MG63 (cell line): ENCODE measurements at regions not wholly inside any gene's neighbourhood (a gene's known extent, or its start where the extent isn't known, plus 50 kb on each side); places are given as distances from the start of the nearest gene placed in this dataset.
A peak's percentile ranks its signal among the peaks of the same experiment; 100 is the strongest.

Source experiments
- DNase-seq: peaks from one replicate; pipeline ENCODE4 v3.0.0-alpha.2; 2020
- H3K27me3 ChIP-seq: fragments of 250-450 bp; sonication (Bioruptor Pico); 2 replicates; pipeline ENCODE4 v1.5.1; 2020; ENCODE audit warnings: mild to moderate bottlenecking, moderate library complexity
- H3K36me3 ChIP-seq: fragments of 250-450 bp; sonication (Bioruptor Pico); 2 replicates; pipeline ENCODE4 v1.5.1; 2020; ENCODE audit warnings: mild to moderate bottlenecking, moderate library complexity
- H3K4me3 ChIP-seq: fragments of 250-450 bp; sonication (Bioruptor Pico); 2 replicates; pipeline ENCODE4 v1.5.1; 2020; ENCODE audit warnings: mild to moderate bottlenecking, moderate library complexity
- H3K9me3 ChIP-seq: fragments of 250-450 bp; sonication (Bioruptor Pico); 2 replicates; pipeline ENCODE4 v1.5.1; 2020; ENCODE audit warnings: mild to moderate bottlenecking, moderate library complexity

- no peaks in the 10 kb centered on the region for H3K27me3 ChIP-seq
- H3K9me3 ChIP-seq = no peaks in the 10 kb centered on the region
- H3K4me3 ChIP-seq = no peak overlapping the region
- no peak for DNase-seq
- H3K36me3 ChIP-seq = no peaks in the 10 kb centered on the region
Observed at GRCh38 chr11:116563712-116564047, 209.1 kb downstream of the BUD13 start.

- peak; percentile 48 for DNase-seq
- no peak overlapping the region for H3K4me3 ChIP-seq
- no peaks in the 10 kb centered on the region for H3K27me3 ChIP-seq
- H3K9me3 ChIP-seq = no peaks in the 10 kb centered on the region
- H3K36me3 ChIP-seq = no peaks in the 10 kb centered on the region
Observed at GRCh38 chr11:116563028-116563711, 209.6 kb downstream of the BUD13 start.

- no peaks in the 10 kb centered on the region for H3K9me3 ChIP-seq
- H3K27me3 ChIP-seq = no peaks in the 10 kb centered on the region
- H3K36me3 ChIP-seq = no peaks in the 10 kb centered on the region
- no peak for DNase-seq
- no peak overlapping the region for H3K4me3 ChIP-seq
Observed at GRCh38 chr11:116560589-116560988, 212.2 kb downstream of the BUD13 start.

DNA sequence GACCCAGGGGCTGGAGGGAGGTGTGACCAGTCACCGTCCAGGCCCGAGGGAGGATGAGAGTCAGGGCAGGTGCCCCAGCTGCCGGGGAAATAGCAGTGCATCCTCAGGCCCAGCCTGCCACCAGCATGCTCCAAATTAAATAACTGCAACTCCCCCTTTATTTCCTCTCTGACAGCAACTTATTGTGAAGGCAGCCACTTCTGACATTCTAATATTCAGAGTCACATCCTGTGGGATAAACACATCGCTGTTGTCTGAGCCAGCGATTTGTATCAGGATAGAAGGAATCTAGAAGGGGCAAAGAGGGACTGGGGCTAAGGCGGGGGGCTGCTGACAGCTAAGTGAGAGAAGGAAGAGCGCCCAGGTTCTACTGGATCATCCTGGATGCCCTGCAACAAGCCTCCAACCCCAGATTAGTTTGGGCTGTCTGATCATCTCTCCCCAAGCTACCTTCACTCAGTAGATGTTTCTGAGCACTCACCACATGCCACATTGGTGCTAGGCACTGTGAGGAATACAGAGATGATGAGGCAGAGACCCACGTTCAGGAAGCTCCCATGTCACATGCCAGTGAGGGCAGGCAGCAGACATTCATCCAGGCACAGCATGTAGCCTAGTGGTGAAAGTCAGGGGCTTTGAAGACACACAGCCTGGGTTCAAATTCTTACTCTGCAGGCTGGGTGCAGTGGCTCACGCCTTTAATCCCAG, 214.1 kb downstream of the BUD13 start:
- Histone ChIP-seq H3K36me3 (no peaks in the 10 kb centered on the region), H3K9me3 (no peaks in the 10 kb centered on the region), H3K27me3 (no peaks in the 10 kb centered on the region), H3K4me3 (no peak overlapping the region)
- DNase-seq = peak; percentile 33

- Histone ChIP-seq H3K4me3 (no peak overlapping the region), H3K27me3 (no peaks in the 10 kb centered on the region), H3K36me3 (no peaks in the 10 kb centered on the region), H3K9me3 (no peaks in the 10 kb centered on the region)
- DNase-seq = peak; percentile 41
Observed at GRCh38 chr11:116557282-116557681, 215.5 kb downstream of the BUD13 start.

GRCh38 chr11:116556483-116556882, 216.3 kb downstream of the BUD13 start:
- H3K36me3 ChIP-seq = no peaks in the 10 kb centered on the region
- no peaks in the 10 kb centered on the region for H3K27me3 ChIP-seq
- DNase-seq = no peak
- no peaks in the 10 kb centered on the region for H3K9me3 ChIP-seq
- H3K4me3 ChIP-seq = no peak overlapping the region

DNA sequence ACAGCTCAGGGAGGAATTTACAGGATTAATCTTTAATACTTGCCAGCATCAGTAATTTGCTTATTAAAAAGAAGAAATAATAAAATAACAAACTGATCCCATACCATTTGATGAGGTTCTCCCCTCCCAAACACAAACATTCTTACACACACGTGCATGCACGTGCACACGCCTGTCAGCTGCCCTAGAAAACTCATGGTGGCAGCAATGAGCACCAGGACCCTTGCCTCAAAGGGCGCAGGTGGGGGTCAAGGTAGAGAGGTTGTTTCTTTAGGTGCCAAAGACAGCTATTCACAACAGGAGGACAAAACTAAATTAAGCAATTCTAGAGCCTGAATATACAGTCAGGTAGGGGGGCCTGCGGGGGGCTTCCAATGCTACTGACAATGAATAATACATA, 219.3 kb downstream of the BUD13 start:
- no peak for DNase-seq
- Histone ChIP-seq H3K27me3 (no peaks in the 10 kb centered on the region), H3K4me3 (no peak overlapping the region), H3K36me3 (no peaks in the 10 kb centered on the region), H3K9me3 (no peaks in the 10 kb centered on the region)

GRCh38 chr11:116551576-116551975, 221.2 kb downstream of the BUD13 start:
- Histone ChIP-seq H3K4me3 (no peak overlapping the region), H3K36me3 (no peaks in the 10 kb centered on the region), H3K27me3 (no peaks in the 10 kb centered on the region), H3K9me3 (no peaks in the 10 kb centered on the region)
- DNase-seq = no peak

GRCh38 chr11:116548256-116548655, 224.5 kb downstream of the BUD13 start:
- H3K36me3 ChIP-seq = no peaks in the 10 kb centered on the region
- H3K9me3 ChIP-seq = no peaks in the 10 kb centered on the region

GRCh38 chr11:116547571-116547970, 225.2 kb downstream of the BUD13 start:
- Histone ChIP-seq H3K9me3 (no peaks in the 10 kb centered on the region), H3K4me3 (no peak overlapping the region), H3K36me3 (no peaks in the 10 kb centered on the region), H3K27me3 (no peaks in the 10 kb centered on the region)
- no peak for DNase-seq

More at GRCh38 chr11:116548256-116548655, 224.5 kb downstream of the BUD13 start:
- no peaks in the 10 kb centered on the region for H3K27me3 ChIP-seq
- no peak overlapping the region for H3K4me3 ChIP-seq
- DNase-seq = no peak

- Histone ChIP-seq H3K9me3 (no peaks in the 10 kb centered on the region), H3K36me3 (no peaks in the 10 kb centered on the region), H3K4me3 (no peak overlapping the region), H3K27me3 (no peaks in the 10 kb centered on the region)
- DNase-seq = no peak
Observed at GRCh38 chr11:116545912-116546311, 226.9 kb downstream of the BUD13 start.

DNA sequence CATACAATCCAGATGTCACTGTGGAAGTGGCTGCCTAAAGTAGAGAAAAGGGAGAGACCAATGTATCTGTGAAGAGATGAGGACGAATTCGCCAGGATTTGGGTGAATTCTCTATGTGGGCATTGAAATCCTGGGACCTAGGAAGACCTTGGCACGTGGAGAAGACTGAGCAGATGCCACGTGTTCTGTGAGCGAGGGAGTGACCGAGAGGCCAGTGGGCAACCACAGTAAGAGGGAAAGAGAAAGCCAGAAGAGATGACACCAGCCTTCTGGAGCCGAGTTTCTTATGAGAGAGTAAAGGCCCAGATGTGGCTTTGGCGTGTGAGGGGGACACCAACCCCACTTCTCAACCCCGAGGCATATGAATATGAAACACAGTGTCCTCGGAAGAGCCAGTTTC, 228.1 kb downstream of the BUD13 start:
- no peak for DNase-seq
- Histone ChIP-seq H3K36me3 (no peaks in the 10 kb centered on the region), H3K9me3 (no peaks in the 10 kb centered on the region), H3K4me3 (no peak overlapping the region), H3K27me3 (no peaks in the 10 kb centered on the region)

- H3K36me3 ChIP-seq = no peaks in the 10 kb centered on the region
- H3K27me3 ChIP-seq = no peaks in the 10 kb centered on the region
- H3K4me3 ChIP-seq = no peak overlapping the region
- H3K9me3 ChIP-seq = no peaks in the 10 kb centered on the region
- DNase-seq = no peak
Observed at GRCh38 chr11:116543911-116544475, 228.8 kb downstream of the BUD13 start.

DNA sequence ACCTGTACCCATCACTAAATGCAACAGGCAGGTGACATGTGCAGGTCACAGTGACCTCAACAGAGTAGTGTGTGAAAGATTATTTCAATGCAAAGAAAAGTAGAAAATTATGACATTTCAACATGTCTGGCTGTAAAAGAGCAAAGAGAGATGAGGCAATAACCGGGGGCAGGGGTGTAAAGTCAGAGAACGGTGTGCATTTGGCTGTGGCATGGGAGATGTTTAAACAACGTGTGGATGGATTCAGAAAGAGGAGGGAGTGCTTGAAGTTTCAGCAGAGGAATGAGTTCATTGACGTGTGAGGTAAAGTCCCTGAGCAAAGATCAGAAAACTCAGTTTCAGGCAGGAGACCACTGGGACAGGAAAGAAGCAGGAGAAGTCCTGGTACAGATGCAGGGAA, 229.7 kb downstream of the BUD13 start:
- Histone ChIP-seq H3K4me3 (no peak overlapping the region), H3K27me3 (no peaks in the 10 kb centered on the region), H3K9me3 (no peaks in the 10 kb centered on the region), H3K36me3 (no peaks in the 10 kb centered on the region)
- no peak for DNase-seq

- Histone ChIP-seq H3K36me3 (no peaks in the 10 kb centered on the region), H3K4me3 (no peak overlapping the region), H3K27me3 (no peaks in the 10 kb centered on the region), H3K9me3 (no peaks in the 10 kb centered on the region)
- no peak for DNase-seq
Observed at GRCh38 chr11:116542406-116542805, 230.4 kb downstream of the BUD13 start.

- no peak for DNase-seq
- Histone ChIP-seq H3K36me3 (no peaks in the 10 kb centered on the region), H3K9me3 (no peaks in the 10 kb centered on the region), H3K4me3 (no peak overlapping the region), H3K27me3 (no peaks in the 10 kb centered on the region)
Observed at GRCh38 chr11:116541460-116541859, 231.3 kb downstream of the BUD13 start.

GRCh38 chr11:116540645-116541304, 232.0 kb downstream of the BUD13 start:
- H3K9me3 ChIP-seq = no peaks in the 10 kb centered on the region
- H3K4me3 ChIP-seq = no peak overlapping the region
- H3K36me3 ChIP-seq = no peaks in the 10 kb centered on the region
- no peak for DNase-seq
- H3K27me3 ChIP-seq = no peaks in the 10 kb centered on the region
